MCF 10A (cell line): ENCODE measurements at regions not wholly inside any gene's neighbourhood (a gene's known extent, or its start where the extent isn't known, plus 50 kb on each side); places are given as distances from the start of the nearest gene placed in this dataset.
A peak's percentile ranks its signal among the peaks of the same experiment; 100 is the strongest.

Source experiments
- BruUV-seq: library from RNA; stranded (reverse); fragments of 400-500 nt; replicated peaks from 2 replicates; lab custom pipeline; 2021; lab: Mats Ljungman, UMichigan
- CTCF ChIA-PET: fragments of 300-600 bp; sonication (Branson Sonifier 250); formaldehyde crosslinking; extraction: SDS; loops from one replicate; lab custom pipeline; 2021; ENCODE audit warnings: antibody characterized with exemption, inconsistent platforms; lab: Yijun Ruan, JAX
- POLR2A ChIA-PET: fragments of 300-600, 350-650 bp; sonication (Branson Sonifier 250); formaldehyde crosslinking; extraction: SDS; loops from one replicate; lab custom pipeline; 2020; ENCODE audit warnings: antibody characterized with exemption, inconsistent platforms; lab: Yijun Ruan, JAX
- DNase-seq: peaks from one replicate; pipeline ENCODE4 v3.0.0-alpha.2; 2018; ENCODE audit not compliant: unreplicated experiment
- H3K27ac Mint-ChIP-seq: one replicate; pipeline ENCODE4 v1.8.0; 2022; ENCODE audit warnings: mild to moderate bottlenecking, low read depth, mixed read lengths; ENCODE audit not compliant: unreplicated experiment
- H3K27me3 Mint-ChIP-seq: one replicate; pipeline ENCODE4 v1.8.0; 2022; ENCODE audit warnings: mixed read lengths; ENCODE audit not compliant: insufficient read depth, unreplicated experiment
- H3K36me3 Mint-ChIP-seq: one replicate; pipeline ENCODE4 v1.8.0; 2022; ENCODE audit warnings: mild to moderate bottlenecking, moderate library complexity, mixed read lengths; ENCODE audit not compliant: insufficient read depth, unreplicated experiment
- H3K4me1 Mint-ChIP-seq: one replicate; pipeline ENCODE4 v1.8.0; 2022; ENCODE audit warnings: mixed read lengths; ENCODE audit not compliant: insufficient read depth, unreplicated experiment
- H3K4me3 Mint-ChIP-seq: one replicate; pipeline ENCODE4 v1.8.0; 2022; ENCODE audit warnings: mild to moderate bottlenecking, moderate library complexity, mixed read lengths; ENCODE audit not compliant: unreplicated experiment
- H3K9me3 Mint-ChIP-seq: one replicate; pipeline ENCODE4 v1.8.0; 2022; ENCODE audit warnings: mixed read lengths; ENCODE audit not compliant: unreplicated experiment
- CTCF ChIP-seq: fragments of 200-600 bp; IDR thresholded peaks from one replicate; pipeline ENCODE4 v1.8.0; 2022; ENCODE audit warnings: antibody characterized with exemption, mild to moderate bottlenecking; ENCODE audit not compliant: unreplicated experiment
- intact Hi-C: fragments of 100-400 bp; cut with micrococcal nuclease; formaldehyde crosslinking; loops from 2 replicates; pipeline ENCODE4 v1.14.1; 2022

- Mint-ChIP-seq H3K36me3 (no peaks in the 10 kb centered on the region), H3K27me3 (no peaks in the 10 kb centered on the region), H3K4me1 (peaks cover 30% of the 10 kb centered on the region), H3K4me3 (no peak overlapping the region), H3K27ac (peak overlapping the region; percentile 63), H3K9me3 (no peaks in the 10 kb centered on the region)
- intact Hi-C loops = no loop called here
- POLR2A ChIA-PET = interaction anchor here (0.6 to 2.0 kb wide), 4 partner anchors 8 to 640 kb away, joined by 3 to 8 read pairs (median 3); no protein-coding TSS in a partner anchor
- CTCF ChIA-PET = interaction anchor here (0.6 to 2.3 kb wide), 4 partner anchors 9 to 205 kb away, joined by 3 to 10 read pairs (median 4); no protein-coding TSS in a partner anchor
- no peak for TF ChIP-seq CTCF
- peak; percentile 47 for DNase-seq
- BruUV-seq = no TSS peak
Measured at GRCh38 chr4:55175779-55176231, 50.4 kb upstream of the KDR start.

- POLR2A ChIA-PET = interaction anchor here (2.0 kb wide), 1 partner anchor 7 kb away, joined by 8 read pairs; no protein-coding TSS in a partner anchor
- Mint-ChIP-seq H3K36me3 (no peaks in the 10 kb centered on the region), H3K9me3 (no peaks in the 10 kb centered on the region), H3K27ac (peak overlapping the region; percentile 63), H3K4me3 (no peak overlapping the region), H3K27me3 (no peaks in the 10 kb centered on the region), H3K4me1 (peaks cover 30% of the 10 kb centered on the region)
- CTCF ChIA-PET = interaction anchor here (0.9 to 2.3 kb wide), 2 partner anchors 8 to 15 kb away, joined by 3 to 10 read pairs; no protein-coding TSS in a partner anchor
- no peak for TF ChIP-seq CTCF
- DNase-seq = no peak
- intact Hi-C loops = no loop called here
- no TSS peak for BruUV-seq
Measured at GRCh38 chr4:55176497-55176896, 51.1 kb upstream of the KDR start.

GRCh38 chr4:55177461-55177860 is 52.1 kb upstream of the KDR start:
- POLR2A ChIA-PET = interaction anchor here (0.6 kb wide), 1 partner anchor 13 kb away, joined by 3 read pairs; no protein-coding TSS in a partner anchor
- Mint-ChIP-seq H3K4me1 (peaks cover 29% of the 10 kb centered on the region), H3K9me3 (no peaks in the 10 kb centered on the region), H3K27me3 (no peaks in the 10 kb centered on the region), H3K36me3 (no peaks in the 10 kb centered on the region), H3K27ac (no peak overlapping the region), H3K4me3 (no peak overlapping the region)
- CTCF ChIA-PET = interaction anchor here (2.3 kb wide), 1 partner anchor 7 kb away, joined by 10 read pairs; no protein-coding TSS in a partner anchor
- no TSS peak for BruUV-seq
- no peak for DNase-seq
- intact Hi-C loops = no loop called here
- no peak for TF ChIP-seq CTCF

GRCh38 chr4:55178226-55179005 is 53.0 kb upstream of the KDR start:
- intact Hi-C loops = no loop called here
- Mint-ChIP-seq H3K36me3 (no peaks in the 10 kb centered on the region), H3K27me3 (no peaks in the 10 kb centered on the region), H3K4me3 (no peak overlapping the region), H3K4me1 (peaks cover 23% of the 10 kb centered on the region), H3K27ac (no peak overlapping the region), H3K9me3 (no peaks in the 10 kb centered on the region)
- no peak for DNase-seq
- ChIA-PET CTCF (interaction anchor here (1.0 kb wide), 1 partner anchor 180 kb away, joined by 3 read pairs; no protein-coding TSS in a partner anchor), POLR2A (interaction anchor here (0.8 kb wide), 1 partner anchor 70 kb away, joined by 3 read pairs; no protein-coding TSS in a partner anchor)
- no peak for TF ChIP-seq CTCF
- no TSS peak for BruUV-seq
